ENCODE measurements at regions not wholly inside any gene's neighbourhood (a gene's known extent, or its start where the extent isn't known, plus 50 kb on each side); places are given as distances from the start of the nearest gene placed in this dataset.

DNA sequence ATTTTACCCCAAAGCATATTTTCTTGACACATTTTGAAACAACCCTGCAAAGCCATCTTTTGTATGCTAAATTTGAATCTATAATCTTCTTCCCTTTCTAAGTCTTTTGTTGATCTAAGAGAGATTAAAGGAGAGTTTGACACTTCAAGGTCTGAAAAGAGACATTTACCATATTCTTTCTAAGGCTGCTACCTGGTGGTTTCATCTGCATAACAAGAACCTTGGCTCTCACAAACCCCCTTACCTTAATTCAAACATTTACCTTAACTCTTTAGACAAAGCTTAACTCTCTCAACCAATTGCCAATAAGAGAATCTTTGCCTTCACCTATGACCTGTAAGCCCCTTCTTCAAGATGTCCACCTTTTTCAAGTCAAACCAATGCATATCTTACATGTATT is 1143.6 kb downstream of the CDH11 start:
- TF ChIP-seq, protein P1, sequence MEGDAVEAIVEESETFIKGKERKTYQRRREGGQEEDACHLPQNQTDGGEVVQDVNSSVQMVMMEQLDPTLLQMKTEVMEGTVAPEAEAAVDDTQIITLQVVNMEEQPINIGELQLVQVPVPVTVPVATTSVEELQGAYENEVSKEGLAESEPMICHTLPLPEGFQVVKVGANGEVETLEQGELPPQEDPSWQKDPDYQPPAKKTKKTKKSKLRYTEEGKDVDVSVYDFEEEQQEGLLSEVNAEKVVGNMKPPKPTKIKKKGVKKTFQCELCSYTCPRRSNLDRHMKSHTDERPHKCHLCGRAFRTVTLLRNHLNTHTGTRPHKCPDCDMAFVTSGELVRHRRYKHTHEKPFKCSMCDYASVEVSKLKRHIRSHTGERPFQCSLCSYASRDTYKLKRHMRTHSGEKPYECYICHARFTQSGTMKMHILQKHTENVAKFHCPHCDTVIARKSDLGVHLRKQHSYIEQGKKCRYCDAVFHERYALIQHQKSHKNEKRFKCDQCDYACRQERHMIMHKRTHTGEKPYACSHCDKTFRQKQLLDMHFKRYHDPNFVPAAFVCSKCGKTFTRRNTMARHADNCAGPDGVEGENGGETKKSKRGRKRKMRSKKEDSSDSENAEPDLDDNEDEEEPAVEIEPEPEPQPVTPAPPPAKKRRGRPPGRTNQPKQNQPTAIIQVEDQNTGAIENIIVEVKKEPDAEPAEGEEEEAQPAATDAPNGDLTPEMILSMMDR (IDR thresholded peaks at IDR 0.05; ENCODE audit: insufficient read depth, low read length): no peak
- TF ChIP-seq GABPA (IDR thresholded peaks at IDR 0.05; ENCODE audit: low read depth): no peak
- TF ChIP-seq SPI1 (IDR thresholded peaks at IDR 0.05; ENCODE audit: borderline replicate concordance, low read depth): no peak
- TF ChIP-seq, protein P2, sequence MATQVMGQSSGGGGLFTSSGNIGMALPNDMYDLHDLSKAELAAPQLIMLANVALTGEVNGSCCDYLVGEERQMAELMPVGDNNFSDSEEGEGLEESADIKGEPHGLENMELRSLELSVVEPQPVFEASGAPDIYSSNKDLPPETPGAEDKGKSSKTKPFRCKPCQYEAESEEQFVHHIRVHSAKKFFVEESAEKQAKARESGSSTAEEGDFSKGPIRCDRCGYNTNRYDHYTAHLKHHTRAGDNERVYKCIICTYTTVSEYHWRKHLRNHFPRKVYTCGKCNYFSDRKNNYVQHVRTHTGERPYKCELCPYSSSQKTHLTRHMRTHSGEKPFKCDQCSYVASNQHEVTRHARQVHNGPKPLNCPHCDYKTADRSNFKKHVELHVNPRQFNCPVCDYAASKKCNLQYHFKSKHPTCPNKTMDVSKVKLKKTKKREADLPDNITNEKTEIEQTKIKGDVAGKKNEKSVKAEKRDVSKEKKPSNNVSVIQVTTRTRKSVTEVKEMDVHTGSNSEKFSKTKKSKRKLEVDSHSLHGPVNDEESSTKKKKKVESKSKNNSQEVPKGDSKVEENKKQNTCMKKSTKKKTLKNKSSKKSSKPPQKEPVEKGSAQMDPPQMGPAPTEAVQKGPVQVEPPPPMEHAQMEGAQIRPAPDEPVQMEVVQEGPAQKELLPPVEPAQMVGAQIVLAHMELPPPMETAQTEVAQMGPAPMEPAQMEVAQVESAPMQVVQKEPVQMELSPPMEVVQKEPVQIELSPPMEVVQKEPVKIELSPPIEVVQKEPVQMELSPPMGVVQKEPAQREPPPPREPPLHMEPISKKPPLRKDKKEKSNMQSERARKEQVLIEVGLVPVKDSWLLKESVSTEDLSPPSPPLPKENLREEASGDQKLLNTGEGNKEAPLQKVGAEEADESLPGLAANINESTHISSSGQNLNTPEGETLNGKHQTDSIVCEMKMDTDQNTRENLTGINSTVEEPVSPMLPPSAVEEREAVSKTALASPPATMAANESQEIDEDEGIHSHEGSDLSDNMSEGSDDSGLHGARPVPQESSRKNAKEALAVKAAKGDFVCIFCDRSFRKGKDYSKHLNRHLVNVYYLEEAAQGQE (IDR thresholded peaks at IDR 0.05; ENCODE audit: insufficient replicate concordance, low read depth): no peak
- no peak for TF ChIP-seq POLR2AphosphoS5 (IDR thresholded peaks at IDR 0.05; ENCODE audit: low read depth)
- no peaks in the 10 kb centered on the region for H3K27me3 ChIP-seq (ENCODE audit: insufficient read depth, poor library complexity, severe bottlenecking)
- H3K4me3 ChIP-seq (replicated peaks; ENCODE audit: insufficient read depth, low read length): no peak overlapping the region
- DNase-seq (ENCODE audit: low read depth in 1 of 2, low spot score in 1 of 2): no peak
- no peak overlapping the region for H3K27ac ChIP-seq (replicated peaks)

DNA sequence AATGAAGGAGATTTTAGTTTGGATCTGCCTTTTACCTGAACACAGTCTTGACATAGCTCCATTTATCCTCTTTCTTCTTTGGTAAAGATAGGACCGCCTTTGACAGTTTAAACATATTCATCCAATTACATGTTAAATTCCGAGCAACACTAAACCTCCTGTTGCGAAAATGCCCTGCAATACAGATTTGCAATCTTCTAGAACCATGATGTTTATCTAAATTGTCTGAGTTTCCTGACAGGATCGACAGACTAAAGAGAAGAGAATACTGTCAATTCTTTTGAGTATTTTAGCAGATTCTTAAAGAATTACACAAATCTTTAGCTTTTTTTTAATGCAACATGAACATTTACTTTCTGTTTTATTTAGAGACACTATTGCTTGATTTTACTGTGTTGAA is 1145.5 kb downstream of the CDH11 start:
- H3K4me3 ChIP-seq (replicated peaks; ENCODE audit: insufficient read depth, low read length): no peak overlapping the region
- TF ChIP-seq, protein P2 (IDR thresholded peaks at IDR 0.05; ENCODE audit: insufficient replicate concordance, low read depth): no peak
- no peak for DNase-seq (ENCODE audit: low read depth in 1 of 2, low spot score in 1 of 2)
- no peaks in the 10 kb centered on the region for H3K27me3 ChIP-seq (ENCODE audit: insufficient read depth, poor library complexity, severe bottlenecking)
- no peak overlapping the region for H3K27ac ChIP-seq (replicated peaks)

DNA sequence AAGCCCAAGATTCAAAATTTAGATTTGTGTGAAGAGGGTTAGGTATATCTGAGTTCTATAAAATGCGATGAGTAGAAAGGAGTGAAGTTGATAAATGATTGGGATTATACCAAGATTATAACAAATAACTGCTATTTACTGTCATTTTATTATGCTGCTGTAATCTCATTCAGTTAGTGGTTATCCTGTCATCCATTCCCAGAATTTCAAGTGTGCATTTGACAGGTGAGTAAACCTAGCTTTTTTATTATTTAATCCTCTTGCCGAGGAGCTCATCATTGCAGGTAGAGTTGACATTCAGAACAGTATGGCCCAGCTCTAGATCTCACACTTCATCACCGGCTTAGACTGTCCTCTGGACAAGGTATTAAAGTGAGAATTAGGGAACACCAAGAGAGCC is 1146.2 kb downstream of the CDH11 start:
- Histone ChIP-seq H3K4me3 (replicated peaks; ENCODE audit: insufficient read depth, low read length) (no peak overlapping the region), H3K27me3 (ENCODE audit: insufficient read depth, poor library complexity, severe bottlenecking) (no peaks in the 10 kb centered on the region), H3K27ac (replicated peaks) (no peak overlapping the region)
- no peak for DNase-seq (ENCODE audit: low read depth in 1 of 2, low spot score in 1 of 2)
- TF ChIP-seq, protein P1 (IDR thresholded peaks at IDR 0.05; ENCODE audit: insufficient read depth, low read length): no peak

DNA sequence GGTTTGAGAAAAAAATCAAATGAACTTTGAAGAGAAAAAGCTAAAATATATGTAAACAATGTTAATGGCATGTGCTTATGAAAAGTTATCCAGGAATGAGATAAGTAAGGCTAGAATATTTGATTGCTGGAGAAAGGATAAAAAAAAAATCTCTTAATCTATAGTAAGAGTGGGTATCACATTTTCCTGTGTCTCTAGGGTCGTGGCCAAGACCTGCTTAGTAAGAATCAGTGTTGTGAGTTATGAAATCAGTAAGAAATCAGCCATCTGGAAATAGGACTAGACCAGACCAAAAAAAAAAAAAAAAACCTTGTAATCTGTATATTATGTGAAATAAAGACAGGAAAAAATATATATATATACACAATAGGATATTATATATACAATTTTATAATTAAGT is 1153.9 kb downstream of the CDH11 start:
- Histone ChIP-seq H3K4me3 (replicated peaks; ENCODE audit: insufficient read depth, low read length) (no peak overlapping the region), H3K27me3 (ENCODE audit: insufficient read depth, poor library complexity, severe bottlenecking) (no peaks in the 10 kb centered on the region), H3K27ac (replicated peaks) (no peak overlapping the region)
- no peak for DNase-seq (ENCODE audit: low read depth in 1 of 2, low spot score in 1 of 2)
- TF ChIP-seq, protein P2 (IDR thresholded peaks at IDR 0.05; ENCODE audit: insufficient replicate concordance, low read depth): no peak
- TF ChIP-seq, protein P1 (IDR thresholded peaks at IDR 0.05; ENCODE audit: insufficient read depth, low read length): no peak
- TF ChIP-seq GABPA (IDR thresholded peaks at IDR 0.05; ENCODE audit: low read depth) (no peak), SPI1 (IDR thresholded peaks at IDR 0.05; ENCODE audit: borderline replicate concordance, low read depth) (no peak)

Measured in HL-60 (cell line).